Fibroblast of lung (primary cell): ENCODE measurements at regions not wholly inside any gene's neighbourhood (a gene's known extent, or its start where the extent isn't known, plus 50 kb on each side); places are given as distances from the start of the nearest gene placed in this dataset.

ENCODE experiments used
- DNase-seq, 2 donors: peaks; one replicate each; pipeline versions ENCODE4 v3.0.0 to v3.0.0-alpha.2; 2010; ENCODE audit warnings: low read depth in 2 of 2
- H2AFZ ChIP-seq: 2 replicates; pipeline ENCODE4 v1.5.1; 2012; ENCODE audit warnings: low read length, control low read depth, inconsistent platforms
- H3K27ac ChIP-seq: 2 replicates; pipeline ENCODE4 v1.5.1; 2011; ENCODE audit warnings: low read length, control low read depth; ENCODE audit not compliant: insufficient read depth
- H3K27me3 ChIP-seq: 2 replicates; pipeline ENCODE4 v1.5.1; 2011; ENCODE audit warnings: mild to moderate bottlenecking, low read length; ENCODE audit not compliant: control insufficient read depth, insufficient read depth
- H3K36me3 ChIP-seq: 2 replicates; pipeline ENCODE4 v1.5.1; 2011; ENCODE audit warnings: low read length; ENCODE audit not compliant: control insufficient read depth, insufficient read depth
- H3K4me1 ChIP-seq: 2 replicates; pipeline ENCODE4 v1.5.1; 2011; ENCODE audit warnings: low read length; ENCODE audit not compliant: control insufficient read depth, insufficient read depth; ENCODE audit errors: extremely low read depth
- H3K4me2 ChIP-seq: 2 replicates; pipeline ENCODE4 v1.5.1; 2011; ENCODE audit warnings: low read length, control low read depth; ENCODE audit not compliant: insufficient read depth; ENCODE audit errors: extremely low read depth
- H3K4me3 ChIP-seq, 4 experiments: fragments of 200-600 bp in 1 of 4; sonication (generic) in 1 of 4; replicated peaks in 1 of 4; 2 replicates each; pipeline ENCODE4 v1.5.1; 2011 to 2016; ENCODE audit warnings: low read length in 4 of 4, low read depth in 3 of 4, mild to moderate bottlenecking in 3 of 4, control low read depth in 2 of 4, inconsistent platforms in 1 of 4, mixed read lengths in 1 of 4; ENCODE audit not compliant: insufficient read depth in 1 of 4; ENCODE audit errors: control extremely low read depth in 1 of 4
- H3K79me2 ChIP-seq: 2 replicates; pipeline ENCODE4 v1.5.1; 2012; ENCODE audit warnings: mild to moderate bottlenecking, low read length, inconsistent platforms; ENCODE audit not compliant: control insufficient read depth, insufficient read depth
- H3K9ac ChIP-seq: 2 replicates; pipeline ENCODE4 v1.5.1; 2011; ENCODE audit warnings: mild to moderate bottlenecking, low read length, control low read depth; ENCODE audit not compliant: insufficient read depth
- H3K9me3 ChIP-seq: 2 replicates; pipeline ENCODE4 v1.5.1; 2012; ENCODE audit warnings: low read depth, low read length; ENCODE audit not compliant: control insufficient read depth, insufficient read depth
- H4K20me1 ChIP-seq: 2 replicates; pipeline ENCODE4 v1.5.1; 2011; ENCODE audit warnings: low read length; ENCODE audit not compliant: control insufficient read depth, insufficient read depth; ENCODE audit errors: extremely low read depth
- EZH2 ChIP-seq: IDR thresholded peaks from 2 replicates; pipeline ENCODE4 v1.5.1; 2012; ENCODE audit warnings: low read length, control low read depth, mild to moderate bottlenecking; ENCODE audit errors: missing control alignments
- TF ChIP-seq, protein P1 (sequence below), 2 donors: IDR thresholded peaks in 1 of 2; conservative IDR thresholded peaks in 1 of 2; 1 replicate in 1 of 2; 2 replicates in 1 of 2; pipeline ENCODE4 v1.5.1; 2011 to 2012; ENCODE audit warnings: low read length in 2 of 2, control low read depth in 1 of 2, inconsistent platforms in 1 of 2, low read depth in 1 of 2, mild to moderate bottlenecking in 1 of 2

DNA sequence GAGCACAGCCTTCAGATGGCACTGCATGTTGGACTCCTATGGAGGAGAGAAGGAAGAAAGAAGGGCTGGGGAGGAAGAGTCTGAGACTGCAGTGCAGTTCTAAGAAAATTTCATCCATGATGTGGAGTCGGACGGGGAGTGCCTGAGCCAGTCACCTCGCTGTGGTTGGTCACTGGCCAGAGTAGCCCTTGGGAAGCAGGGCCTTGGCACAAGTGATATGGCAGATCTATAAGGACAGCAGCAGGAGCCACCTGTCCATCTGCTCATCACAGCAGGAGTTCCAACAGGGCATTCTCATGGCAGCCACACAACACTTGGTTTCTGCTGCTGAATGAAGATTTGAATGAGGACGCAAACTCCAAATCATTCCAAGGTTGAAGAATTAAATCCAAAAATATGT lies 314.8 kb downstream of the CYP26B1 start:
- Histone ChIP-seq H3K9ac (no peak overlapping the region), H4K20me1 (no peaks in the 10 kb centered on the region), H3K27ac (no peak overlapping the region), H3K79me2 (no peaks in the 10 kb centered on the region), H3K36me3 (no peaks in the 10 kb centered on the region), H3K27me3 (no peaks in the 10 kb centered on the region), H2AFZ (no peak overlapping the region), H3K4me1 (peaks cover 10% of the 10 kb centered on the region), H3K4me2 (no peak overlapping the region), H3K4me3 (no peak overlapping the region), H3K9me3 (peaks cover 1% of the 10 kb centered on the region)
- DNase-seq: no peak
- TF ChIP-seq EZH2: no peak
- TF ChIP-seq, protein P1, sequence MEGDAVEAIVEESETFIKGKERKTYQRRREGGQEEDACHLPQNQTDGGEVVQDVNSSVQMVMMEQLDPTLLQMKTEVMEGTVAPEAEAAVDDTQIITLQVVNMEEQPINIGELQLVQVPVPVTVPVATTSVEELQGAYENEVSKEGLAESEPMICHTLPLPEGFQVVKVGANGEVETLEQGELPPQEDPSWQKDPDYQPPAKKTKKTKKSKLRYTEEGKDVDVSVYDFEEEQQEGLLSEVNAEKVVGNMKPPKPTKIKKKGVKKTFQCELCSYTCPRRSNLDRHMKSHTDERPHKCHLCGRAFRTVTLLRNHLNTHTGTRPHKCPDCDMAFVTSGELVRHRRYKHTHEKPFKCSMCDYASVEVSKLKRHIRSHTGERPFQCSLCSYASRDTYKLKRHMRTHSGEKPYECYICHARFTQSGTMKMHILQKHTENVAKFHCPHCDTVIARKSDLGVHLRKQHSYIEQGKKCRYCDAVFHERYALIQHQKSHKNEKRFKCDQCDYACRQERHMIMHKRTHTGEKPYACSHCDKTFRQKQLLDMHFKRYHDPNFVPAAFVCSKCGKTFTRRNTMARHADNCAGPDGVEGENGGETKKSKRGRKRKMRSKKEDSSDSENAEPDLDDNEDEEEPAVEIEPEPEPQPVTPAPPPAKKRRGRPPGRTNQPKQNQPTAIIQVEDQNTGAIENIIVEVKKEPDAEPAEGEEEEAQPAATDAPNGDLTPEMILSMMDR (conservative IDR thresholded peaks at IDR 0.05 in 1 of 2, IDR thresholded peaks at IDR 0.05 in 1 of 2; ENCODE audit: low read depth in 1 of 2, low read length in 2 of 2): no peak

DNA sequence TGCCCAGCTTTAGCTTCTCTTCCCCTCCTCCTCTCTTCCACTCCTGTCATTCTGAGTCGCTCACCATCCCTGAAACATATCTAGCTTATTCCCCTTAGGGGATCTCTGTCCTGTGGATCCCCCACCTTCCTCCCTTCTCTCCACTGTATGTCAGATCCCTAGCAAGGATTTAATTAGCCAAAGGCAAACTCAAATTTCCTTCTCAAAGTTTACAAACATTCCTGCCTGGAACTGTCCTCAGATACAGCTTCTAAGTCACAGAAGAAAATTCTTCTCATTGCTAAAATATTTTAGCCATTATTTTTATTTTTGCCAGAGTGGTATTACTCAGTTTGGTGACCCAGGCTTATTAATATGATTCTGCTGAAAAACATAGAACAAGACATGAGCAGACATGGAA lies 315.3 kb downstream of the CYP26B1 start:
- H3K9me3 ChIP-seq: peaks cover 1% of the 10 kb centered on the region
- peaks cover 10% of the 10 kb centered on the region for H3K4me1 ChIP-seq
- H3K27ac ChIP-seq: no peak overlapping the region
- no peaks in the 10 kb centered on the region for H3K36me3 ChIP-seq
- no peaks in the 10 kb centered on the region for H3K79me2 ChIP-seq
- H3K9ac ChIP-seq: no peak overlapping the region
- DNase-seq: peak in 1 of 2 donors; percentile 43
- H2AFZ ChIP-seq: no peak overlapping the region
- H4K20me1 ChIP-seq: no peaks in the 10 kb centered on the region
- H3K4me2 ChIP-seq: no peak overlapping the region
- no peaks in the 10 kb centered on the region for H3K27me3 ChIP-seq
- H3K4me3 ChIP-seq: no peak overlapping the region
- TF ChIP-seq EZH2: no peak
- TF ChIP-seq, protein P1 (conservative IDR thresholded peaks at IDR 0.05 in 1 of 2, IDR thresholded peaks at IDR 0.05 in 1 of 2; ENCODE audit: low read depth in 1 of 2, low read length in 2 of 2): no peak

GRCh38 chr2:71831193-71831577 lies 316.5 kb downstream of the CYP26B1 start:
- H3K4me2 ChIP-seq: no peak overlapping the region
- no peaks in the 10 kb centered on the region for H3K36me3 ChIP-seq
- H3K27ac ChIP-seq: peak overlapping the region; percentile 53
- no peaks in the 10 kb centered on the region for H4K20me1 ChIP-seq
- TF ChIP-seq EZH2: no peak
- TF ChIP-seq, protein P1 (conservative IDR thresholded peaks at IDR 0.05 in 1 of 2, IDR thresholded peaks at IDR 0.05 in 1 of 2; ENCODE audit: low read depth in 1 of 2, low read length in 2 of 2): no peak
- no peaks in the 10 kb centered on the region for H3K79me2 ChIP-seq
- no peaks in the 10 kb centered on the region for H3K27me3 ChIP-seq
- peaks cover 1% of the 10 kb centered on the region for H3K9me3 ChIP-seq
- H2AFZ ChIP-seq: no peak overlapping the region
- H3K4me3 ChIP-seq: no peak overlapping the region
- peaks cover 10% of the 10 kb centered on the region for H3K4me1 ChIP-seq
- no peak overlapping the region for H3K9ac ChIP-seq
- DNase-seq: peak; percentile 58 to 96
